22Rv1 (cell line): ENCODE measurements at regions not wholly inside any gene's neighbourhood (a gene's known extent, or its start where the extent isn't known, plus 50 kb on each side); places are given as distances from the start of the nearest gene placed in this dataset.
A peak's percentile ranks its signal among the peaks of the same experiment; 100 is the strongest.

Experiments
- H3K27ac ChIP-seq: fragments of 450-650 bp; 2 replicates; pipeline ENCODE4 v1.5.1; 2017
- ZFX ChIP-seq: fragments of 450-650 bp; IDR thresholded peaks from 2 replicates; pipeline ENCODE4 v1.6.1; 2017; ENCODE audit warnings: antibody characterized with exemption, borderline replicate concordance
- TF ChIP-seq, protein P1 (sequence below): fragments of 450-650 bp; IDR thresholded peaks from 2 replicates; pipeline ENCODE4 v1.5.1; 2017; ENCODE audit warnings: mild to moderate bottlenecking

DNA sequence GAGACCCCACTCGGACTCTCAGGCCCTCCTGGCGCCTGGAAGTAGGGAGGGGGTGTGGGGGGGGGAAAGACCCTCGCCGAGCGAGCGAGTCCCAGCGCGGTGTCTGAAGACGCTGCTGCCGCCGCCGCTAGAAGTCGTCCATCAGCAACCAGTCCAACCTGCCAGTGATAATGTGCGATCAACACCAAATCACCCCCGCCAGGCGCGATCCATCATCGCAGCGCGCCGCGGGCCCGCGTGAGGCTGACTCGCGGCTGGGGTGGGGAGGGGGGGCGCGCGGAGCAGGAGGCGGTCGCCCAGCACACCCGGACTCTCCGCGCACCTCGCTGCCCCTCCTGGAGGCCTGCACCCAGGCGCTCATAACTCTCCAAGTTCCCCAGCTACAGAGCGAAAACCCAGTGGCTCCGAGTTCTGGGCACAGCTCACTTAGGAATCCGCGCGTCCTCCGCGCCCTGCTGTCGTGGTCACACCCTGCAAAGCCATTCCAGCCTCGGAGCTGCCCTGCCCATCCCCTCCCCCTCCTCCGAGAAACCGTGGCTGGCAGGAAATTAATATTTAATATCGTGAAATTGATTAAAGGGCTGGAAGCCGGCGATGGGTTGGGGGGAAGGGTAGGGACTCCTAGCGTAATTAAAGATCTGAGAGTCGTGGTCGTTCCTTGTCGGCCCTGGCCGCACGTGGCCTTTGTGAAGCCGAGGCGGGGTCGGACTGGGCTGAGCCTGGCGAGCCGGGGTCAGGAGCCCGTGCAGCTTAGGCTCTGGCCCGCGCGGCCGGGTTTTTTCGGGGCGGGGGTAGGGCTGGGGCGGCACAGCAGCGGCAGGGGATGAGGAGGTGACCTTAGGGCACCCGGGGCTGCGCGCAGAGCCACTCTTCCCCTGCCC is 58.1 kb upstream of the BCOR start:
- TF ChIP-seq ZFX: no peak
- TF ChIP-seq, protein P1, sequence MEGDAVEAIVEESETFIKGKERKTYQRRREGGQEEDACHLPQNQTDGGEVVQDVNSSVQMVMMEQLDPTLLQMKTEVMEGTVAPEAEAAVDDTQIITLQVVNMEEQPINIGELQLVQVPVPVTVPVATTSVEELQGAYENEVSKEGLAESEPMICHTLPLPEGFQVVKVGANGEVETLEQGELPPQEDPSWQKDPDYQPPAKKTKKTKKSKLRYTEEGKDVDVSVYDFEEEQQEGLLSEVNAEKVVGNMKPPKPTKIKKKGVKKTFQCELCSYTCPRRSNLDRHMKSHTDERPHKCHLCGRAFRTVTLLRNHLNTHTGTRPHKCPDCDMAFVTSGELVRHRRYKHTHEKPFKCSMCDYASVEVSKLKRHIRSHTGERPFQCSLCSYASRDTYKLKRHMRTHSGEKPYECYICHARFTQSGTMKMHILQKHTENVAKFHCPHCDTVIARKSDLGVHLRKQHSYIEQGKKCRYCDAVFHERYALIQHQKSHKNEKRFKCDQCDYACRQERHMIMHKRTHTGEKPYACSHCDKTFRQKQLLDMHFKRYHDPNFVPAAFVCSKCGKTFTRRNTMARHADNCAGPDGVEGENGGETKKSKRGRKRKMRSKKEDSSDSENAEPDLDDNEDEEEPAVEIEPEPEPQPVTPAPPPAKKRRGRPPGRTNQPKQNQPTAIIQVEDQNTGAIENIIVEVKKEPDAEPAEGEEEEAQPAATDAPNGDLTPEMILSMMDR: 0 out of 2 replicates have a peak, but pooled peaks have one; percentile 3

DNA sequence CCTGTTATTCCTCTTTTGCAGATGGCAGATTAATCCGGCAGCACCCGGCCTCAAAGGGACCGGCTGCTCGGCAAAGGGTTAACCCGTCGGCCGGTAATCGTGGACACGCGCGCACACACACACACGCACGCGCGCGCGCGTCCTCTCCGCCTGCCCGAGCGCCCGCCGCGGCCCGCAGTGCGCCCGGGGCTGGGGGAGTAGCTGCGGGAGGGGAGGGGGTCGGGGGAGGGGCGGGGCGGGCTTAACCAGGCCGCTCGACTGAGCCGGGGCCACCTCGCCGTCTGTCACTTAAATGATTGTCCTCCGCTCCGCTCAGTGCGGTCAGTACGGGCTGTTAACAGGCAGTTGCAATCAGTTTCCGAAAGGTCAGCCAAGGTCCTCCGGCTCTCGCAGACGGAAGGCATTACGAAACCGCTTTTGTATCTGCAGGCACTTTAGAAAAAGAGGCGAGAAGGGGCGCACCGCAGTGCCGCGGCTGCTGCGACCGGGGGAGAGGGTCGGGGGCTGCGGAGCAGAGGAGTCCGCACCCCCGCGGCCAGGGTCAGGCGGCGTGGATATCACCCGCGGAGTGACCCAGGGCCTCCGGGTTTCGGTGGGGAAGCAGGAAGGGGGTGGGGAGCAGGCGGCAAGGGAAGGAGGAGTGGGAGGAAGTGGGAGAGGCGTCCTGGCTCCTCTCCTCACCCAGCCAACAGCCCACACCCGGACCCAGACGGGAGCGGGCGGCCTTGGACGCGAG is 57.3 kb upstream of the BCOR start:
- peak overlapping the region; percentile 94 for H3K27ac ChIP-seq

More for the DNA sequence above, 58.1 kb upstream of the BCOR start:
- peak overlapping the region; percentile 94 for H3K27ac ChIP-seq

DNA sequence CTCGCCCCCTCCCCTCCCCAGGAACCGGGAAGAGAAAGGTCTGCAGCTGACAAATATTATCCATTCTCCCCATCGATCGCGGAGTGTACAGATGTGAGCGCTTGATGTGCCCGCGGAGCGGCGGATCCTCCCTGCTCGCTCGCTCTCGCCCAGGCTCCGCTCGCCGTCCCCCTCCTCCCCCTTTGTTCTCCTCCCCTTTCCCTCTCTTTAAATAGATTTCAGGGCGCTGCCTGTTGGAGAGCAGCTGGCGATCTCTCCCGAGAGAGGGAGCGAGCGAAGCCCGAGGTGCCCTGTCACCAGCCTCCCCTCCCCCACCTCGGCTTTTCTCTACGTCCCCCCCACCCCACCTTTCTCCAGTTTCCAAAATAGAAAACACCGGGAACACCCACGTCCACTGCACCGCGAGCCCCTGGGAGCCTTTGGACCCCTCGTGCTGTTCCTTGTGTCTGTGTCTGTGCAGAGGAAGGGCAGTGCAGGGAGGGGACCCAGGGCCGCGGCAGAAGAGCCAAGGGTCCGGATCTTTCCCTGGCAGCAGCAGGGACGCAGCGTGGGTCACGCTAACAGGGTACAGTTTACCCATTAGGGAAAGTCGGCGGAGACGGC is 56.6 kb upstream of the BCOR start:
- H3K27ac ChIP-seq: peak overlapping the region; percentile 94
- TF ChIP-seq ZFX: no peak
- TF ChIP-seq, protein P1: no peak

More for the DNA sequence above, 57.3 kb upstream of the BCOR start:
- TF ChIP-seq, protein P1: no peak

DNA sequence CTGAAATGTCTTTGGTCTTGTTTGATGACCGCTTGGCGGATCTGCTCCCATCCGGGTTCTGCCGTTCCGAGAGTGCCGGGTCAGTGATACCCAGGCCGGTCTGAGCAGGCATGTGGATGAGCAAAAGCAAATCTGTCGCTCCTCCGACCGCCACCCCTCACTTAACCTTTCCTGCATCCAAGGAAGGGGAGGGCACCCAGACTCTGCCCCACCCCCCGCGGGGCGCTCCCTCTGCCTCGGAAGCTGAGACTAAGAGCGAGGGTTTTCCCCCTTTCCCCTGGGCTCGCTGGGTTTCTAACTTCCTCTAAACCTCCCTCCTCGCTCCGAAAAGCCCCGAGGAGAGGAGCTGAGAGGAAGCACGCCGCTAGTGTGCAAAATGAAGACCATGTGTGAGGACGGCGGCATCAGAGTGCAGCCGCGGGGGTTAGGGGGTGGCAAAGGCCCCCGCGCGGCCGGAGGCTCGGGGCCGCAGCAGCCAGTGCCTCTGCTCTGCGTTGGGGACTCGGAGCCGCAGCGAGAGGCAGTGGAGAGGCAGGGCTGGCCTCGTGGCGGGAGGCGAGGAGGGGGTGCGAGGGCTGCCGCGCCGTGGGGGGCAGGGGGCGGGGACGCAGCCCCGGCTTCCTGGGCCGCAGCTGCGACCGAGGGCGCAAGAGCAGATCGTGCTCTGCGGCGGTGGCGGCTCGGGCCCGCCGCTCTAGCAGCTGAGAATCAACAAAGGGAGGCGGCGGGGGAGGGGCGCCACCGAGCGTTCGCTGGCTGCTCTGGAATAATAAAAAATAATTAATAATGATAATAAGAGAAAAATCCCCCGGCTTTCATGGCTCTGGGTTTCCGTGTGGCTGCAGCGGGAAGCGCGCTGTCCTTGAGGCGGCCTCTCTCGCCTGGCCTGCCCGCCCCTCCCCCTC is 55.8 kb upstream of the BCOR start:
- peak overlapping the region; percentile 94 for H3K27ac ChIP-seq

DNA sequence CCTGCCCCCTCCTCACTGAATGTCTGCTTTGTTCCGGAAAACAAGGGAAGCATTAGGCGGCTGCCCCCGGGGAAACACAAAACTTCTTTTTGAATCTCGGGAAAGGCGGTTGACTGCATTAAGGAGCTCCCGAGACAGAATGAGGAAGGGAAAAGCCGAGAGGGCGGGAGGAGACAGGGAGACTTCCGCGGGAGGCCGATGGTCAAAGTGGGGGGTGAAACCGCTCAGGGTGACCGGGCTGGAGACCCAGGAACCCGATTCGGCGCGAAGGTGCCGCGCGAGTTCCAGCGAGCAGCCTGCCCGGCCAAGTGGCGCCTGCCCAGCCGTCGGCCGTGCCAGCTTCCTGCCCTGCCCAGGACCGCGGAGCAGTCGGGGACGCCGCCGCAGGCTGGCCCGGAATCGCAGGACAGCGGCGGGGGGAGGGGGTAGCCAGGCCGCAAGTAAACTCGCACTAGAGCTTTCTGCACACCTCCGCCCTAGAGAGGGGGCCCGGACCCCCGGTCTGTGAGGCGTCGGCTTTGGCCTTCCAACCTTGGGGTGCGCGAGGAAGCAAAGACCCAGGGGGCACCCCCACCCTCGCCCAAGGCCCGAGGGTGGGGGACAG is 55.1 kb upstream of the BCOR start:
- peak overlapping the region; percentile 94 for H3K27ac ChIP-seq

More for the DNA sequence above, 55.8 kb upstream of the BCOR start:
- TF ChIP-seq, protein P1: peak; percentile 9; the same call in 1 of the 2 replicates
- TF ChIP-seq ZFX: no peak

More for the DNA sequence above, 55.1 kb upstream of the BCOR start:
- TF ChIP-seq, protein P1: no peak
- no peak for TF ChIP-seq ZFX
